ENCODE measurements at regions not wholly inside any gene's neighbourhood (a gene's known extent, or its start where the extent isn't known, plus 50 kb on each side); places are given as distances from the start of the nearest gene placed in this dataset.

GRCh38 chr13:108475181-108475580, 154.2 kb upstream of the MYO16 start:
- TF ChIP-seq EZH2phosphoT487 (IDR thresholded peaks at IDR 0.05; ENCODE audit: low read depth, severe bottlenecking, unreplicated experiment) (no peak), CTCF (IDR thresholded peaks at IDR 0.05; ENCODE audit: poor library complexity) (no peak), EZH2 (IDR thresholded peaks at IDR 0.05; ENCODE audit: borderline replicate concordance) (no peak)
- Histone ChIP-seq H3K36me3 (replicated peaks; ENCODE audit: insufficient read depth, low read depth) (no peaks in the 10 kb centered on the region), H3K79me2 (no peaks in the 10 kb centered on the region), H3K9me3 (ENCODE audit: low read depth) (no peaks in the 10 kb centered on the region), H3K4me3 (no peak overlapping the region), H2AFZ (no peak overlapping the region), H3K9me2 (replicated peaks; ENCODE audit: insufficient read depth) (no peaks in the 10 kb centered on the region), H3K27ac (no peak overlapping the region), H3K4me1 (ENCODE audit: insufficient read depth) (no peaks in the 10 kb centered on the region), H4K20me1 (ENCODE audit: insufficient read depth, poor library complexity, severe bottlenecking) (no peaks in the 10 kb centered on the region), H3K27me3 (no peaks in the 10 kb centered on the region), H3K4me2 (no peak overlapping the region)
- WGBS (ENCODE audit: low lambda C conversion rate, missing lambda C conversion rate) = 88% methylated on average over 2 of the region's 2 CpGs
- no peak for DNase-seq (ENCODE audit: low spot score)

- Histone ChIP-seq H3K27me3 (no peaks in the 10 kb centered on the region), H3K9me3 (ENCODE audit: low read depth) (no peaks in the 10 kb centered on the region), H3K79me2 (no peaks in the 10 kb centered on the region), H3K4me2 (no peak overlapping the region), H3K4me1 (ENCODE audit: insufficient read depth) (no peaks in the 10 kb centered on the region), H3K4me3 (no peak overlapping the region), H4K20me1 (ENCODE audit: insufficient read depth, poor library complexity, severe bottlenecking) (no peaks in the 10 kb centered on the region), H2AFZ (no peak overlapping the region), H3K27ac (no peak overlapping the region), H3K36me3 (replicated peaks; ENCODE audit: insufficient read depth, low read depth) (no peaks in the 10 kb centered on the region), H3K9me2 (replicated peaks; ENCODE audit: insufficient read depth) (no peaks in the 10 kb centered on the region)
- no peak for DNase-seq (ENCODE audit: low spot score)
- TF ChIP-seq CTCF (IDR thresholded peaks at IDR 0.05; ENCODE audit: poor library complexity) (no peak), EZH2 (IDR thresholded peaks at IDR 0.05; ENCODE audit: borderline replicate concordance) (no peak), EZH2phosphoT487 (IDR thresholded peaks at IDR 0.05; ENCODE audit: low read depth, severe bottlenecking, unreplicated experiment) (no peak)
- 40% methylated on average over 4 of the region's 4 CpGs for WGBS (ENCODE audit: low lambda C conversion rate, missing lambda C conversion rate)
Observed at GRCh38 chr13:108477376-108477775, 152.0 kb upstream of the MYO16 start.

GRCh38 chr13:108478179-108478578, 151.2 kb upstream of the MYO16 start:
- Histone ChIP-seq H3K79me2 (no peaks in the 10 kb centered on the region), H3K4me1 (ENCODE audit: insufficient read depth) (no peaks in the 10 kb centered on the region), H3K4me2 (no peak overlapping the region), H4K20me1 (ENCODE audit: insufficient read depth, poor library complexity, severe bottlenecking) (no peaks in the 10 kb centered on the region), H3K27me3 (no peaks in the 10 kb centered on the region), H2AFZ (no peak overlapping the region), H3K27ac (no peak overlapping the region), H3K4me3 (no peak overlapping the region), H3K9me3 (ENCODE audit: low read depth) (no peaks in the 10 kb centered on the region), H3K9me2 (replicated peaks; ENCODE audit: insufficient read depth) (no peaks in the 10 kb centered on the region), H3K36me3 (replicated peaks; ENCODE audit: insufficient read depth, low read depth) (no peaks in the 10 kb centered on the region)
- DNase-seq (ENCODE audit: low spot score) = no peak
- no peak for TF ChIP-seq EZH2phosphoT487 (IDR thresholded peaks at IDR 0.05; ENCODE audit: low read depth, severe bottlenecking, unreplicated experiment)
- TF ChIP-seq EZH2 (IDR thresholded peaks at IDR 0.05; ENCODE audit: borderline replicate concordance) = no peak
- WGBS (ENCODE audit: low lambda C conversion rate, missing lambda C conversion rate) = 97% methylated on average over 1 of the region's 1 CpG

- H4K20me1 ChIP-seq (ENCODE audit: insufficient read depth, poor library complexity, severe bottlenecking) = no peaks in the 10 kb centered on the region
- no peaks in the 10 kb centered on the region for H3K36me3 ChIP-seq (replicated peaks; ENCODE audit: insufficient read depth, low read depth)
- no peaks in the 10 kb centered on the region for H3K79me2 ChIP-seq
- H3K4me3 ChIP-seq = no peak overlapping the region
- no peaks in the 10 kb centered on the region for H3K9me2 ChIP-seq (replicated peaks; ENCODE audit: insufficient read depth)
- no peak overlapping the region for H3K4me2 ChIP-seq
- no peak for DNase-seq (ENCODE audit: low spot score)
- 45% methylated on average over 1 of the region's 1 CpG for WGBS (ENCODE audit: low lambda C conversion rate, missing lambda C conversion rate)
- H3K27me3 ChIP-seq = no peaks in the 10 kb centered on the region
- no peak overlapping the region for H3K27ac ChIP-seq
- TF ChIP-seq CTCF (IDR thresholded peaks at IDR 0.05; ENCODE audit: poor library complexity) (no peak), EZH2 (IDR thresholded peaks at IDR 0.05; ENCODE audit: borderline replicate concordance) (no peak), EZH2phosphoT487 (IDR thresholded peaks at IDR 0.05; ENCODE audit: low read depth, severe bottlenecking, unreplicated experiment) (no peak)
- no peak overlapping the region for H2AFZ ChIP-seq
- H3K4me1 ChIP-seq (ENCODE audit: insufficient read depth) = no peaks in the 10 kb centered on the region
- H3K9me3 ChIP-seq (ENCODE audit: low read depth) = no peaks in the 10 kb centered on the region
Observed at GRCh38 chr13:108483981-108484380, 145.4 kb upstream of the MYO16 start.
